OCI-M2 (cell line): ENCODE measurements at regions not wholly inside any gene's neighbourhood (a gene's known extent, or its start where the extent isn't known, plus 50 kb on each side); places are given as distances from the start of the nearest gene placed in this dataset.
"Not testable (repeated sequence)": the region's sequence is repeated elsewhere in the genome, so short reads cannot be mapped to it uniquely, and the experiment has no call there.

Experiments
- DNase-seq: peaks from one replicate; lab custom pipeline; 2025; ENCODE audit not compliant: unreplicated experiment; lab: John Stamatoyannopoulos, UW

DNA sequence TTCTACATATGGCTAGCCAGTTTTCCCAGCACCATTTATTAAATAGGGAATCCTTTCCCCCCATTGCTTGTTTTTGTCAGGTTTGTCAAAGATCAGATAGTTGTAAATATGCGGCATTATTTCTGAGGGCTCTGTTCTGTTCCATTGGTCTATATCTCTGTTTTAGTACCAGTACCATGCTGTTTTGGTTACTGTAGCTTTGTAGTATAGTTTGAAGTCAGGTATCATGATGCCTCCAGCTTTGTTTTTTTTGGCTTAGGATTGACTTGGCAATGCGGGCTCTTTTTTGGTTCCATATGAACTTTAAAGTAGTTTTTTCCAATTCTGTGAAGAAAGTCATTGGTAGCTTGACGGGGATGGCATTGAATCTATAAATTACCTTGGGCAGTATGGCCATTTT, 60.0 kb upstream of the GPC3 start:
- DNase-seq: not testable (repeated sequence)

GRCh38 chrX:134067107-134067506, 81.7 kb upstream of the GPC3 start:
- DNase-seq: not testable (repeated sequence)

DNA sequence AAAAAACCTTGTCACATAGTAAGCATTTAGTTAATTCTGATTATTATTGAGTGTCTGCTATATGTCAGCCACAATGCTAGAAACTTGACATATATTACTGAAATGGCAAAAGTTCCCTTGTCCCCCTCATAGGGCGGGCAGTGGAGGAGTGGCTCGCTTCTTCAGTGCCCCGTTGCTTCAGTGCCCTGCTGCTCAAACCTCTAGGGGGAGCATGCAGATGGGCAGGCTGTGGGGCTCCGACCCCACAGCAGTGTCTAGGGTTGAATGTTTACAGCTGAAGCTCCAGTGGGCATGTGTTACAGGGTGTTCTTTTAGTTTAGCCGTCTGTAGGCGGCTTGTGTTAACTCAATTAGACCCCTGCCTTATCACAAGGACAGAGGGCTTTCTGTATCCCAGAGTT, 86.5 kb upstream of the GPC3 start:
- DNase-seq: not testable (repeated sequence)

DNA sequence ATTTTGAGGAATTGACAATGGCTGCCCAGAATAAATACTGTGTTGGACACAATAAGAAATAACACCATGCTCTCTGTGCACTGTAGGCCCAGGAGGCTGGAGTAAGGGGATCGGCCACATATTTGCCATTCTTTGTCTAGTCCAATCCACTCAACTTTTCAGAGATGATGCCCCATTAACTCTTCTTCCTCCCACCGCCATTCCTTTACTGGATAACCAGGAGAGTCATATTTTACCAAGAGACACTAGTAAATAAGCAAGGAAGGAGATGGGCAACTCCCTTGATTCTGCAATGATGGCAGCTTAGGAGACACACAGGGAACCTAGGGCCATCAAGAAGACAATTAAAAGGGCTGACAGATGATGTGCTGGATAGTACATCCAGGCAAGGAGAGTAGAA, 87.9 kb upstream of the GPC3 start:
- DNase-seq: no peak

DNA sequence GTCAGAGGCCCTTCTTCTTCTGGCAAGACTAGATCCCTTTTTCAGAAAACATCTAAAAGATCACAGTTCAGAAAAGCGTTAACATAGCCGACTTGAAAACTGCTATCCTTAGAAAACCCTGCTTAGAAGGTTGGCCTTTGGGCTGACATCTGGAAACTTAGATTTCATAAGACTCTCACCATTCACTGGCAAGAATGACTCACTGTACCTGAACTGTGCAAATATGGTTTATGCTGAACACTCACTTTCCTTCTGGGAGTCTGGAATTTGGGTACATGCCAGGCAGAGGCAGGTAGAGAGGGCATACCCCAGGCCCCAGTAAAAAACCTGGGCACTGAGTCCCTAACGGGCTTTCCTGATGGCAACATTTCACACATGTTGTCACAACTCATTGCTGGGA, 88.8 kb upstream of the GPC3 start:
- no peak for DNase-seq

DNA sequence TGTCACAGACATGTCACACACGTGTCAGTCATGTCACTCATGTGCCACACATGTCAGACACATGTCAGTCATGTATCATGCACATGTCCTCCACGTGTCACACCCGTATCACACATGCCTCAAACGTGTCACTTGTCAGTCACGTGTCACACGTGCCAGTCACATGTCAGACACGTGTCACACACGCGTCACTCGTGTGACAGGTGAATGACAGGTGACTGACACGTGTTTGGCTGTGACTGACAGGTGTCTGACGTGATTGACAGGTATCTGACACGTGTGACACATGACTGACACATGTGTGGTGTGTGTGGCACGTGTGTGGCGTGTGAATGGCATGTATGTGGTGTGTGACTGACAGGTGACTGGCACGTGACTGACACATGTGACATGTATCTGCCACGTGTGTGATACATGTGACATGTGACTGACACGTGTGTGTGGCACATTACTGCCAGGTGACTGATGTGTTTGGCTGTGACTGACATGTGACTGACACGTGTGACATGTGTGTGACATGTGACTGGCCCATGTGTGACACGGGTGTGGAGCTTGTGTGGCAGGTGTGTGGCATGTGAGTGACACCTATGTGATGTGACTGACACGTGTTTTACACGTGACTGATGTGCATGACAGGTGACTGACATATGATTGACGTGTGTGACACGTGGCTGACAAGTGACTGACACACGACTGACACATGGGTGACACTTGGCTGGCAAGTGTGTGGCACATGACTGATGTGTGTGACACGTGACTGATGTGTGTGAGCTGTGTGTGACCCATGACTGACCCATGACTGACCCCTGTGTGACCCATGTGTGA, 90.7 kb upstream of the GPC3 start:
- no peak for DNase-seq

DNA sequence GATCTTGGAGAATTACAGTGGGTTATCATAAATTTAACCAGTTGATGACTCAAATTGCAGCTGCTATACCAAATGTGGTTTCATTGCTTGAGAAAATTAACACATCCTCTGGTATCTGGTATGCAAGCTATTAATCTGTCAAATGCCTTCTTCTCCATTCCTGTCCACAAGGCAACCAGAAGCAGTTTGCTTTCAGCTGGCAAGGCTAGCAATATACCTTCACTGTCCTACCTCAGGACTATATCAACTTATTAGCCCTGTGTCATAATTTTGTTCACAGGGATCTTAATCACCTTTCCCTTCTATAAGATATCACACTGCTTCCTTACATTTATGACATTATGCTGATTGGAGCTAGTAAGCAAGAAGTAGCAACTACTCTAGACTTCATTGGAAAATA, 110.0 kb upstream of the GPC3 start:
- no peak for DNase-seq

DNA sequence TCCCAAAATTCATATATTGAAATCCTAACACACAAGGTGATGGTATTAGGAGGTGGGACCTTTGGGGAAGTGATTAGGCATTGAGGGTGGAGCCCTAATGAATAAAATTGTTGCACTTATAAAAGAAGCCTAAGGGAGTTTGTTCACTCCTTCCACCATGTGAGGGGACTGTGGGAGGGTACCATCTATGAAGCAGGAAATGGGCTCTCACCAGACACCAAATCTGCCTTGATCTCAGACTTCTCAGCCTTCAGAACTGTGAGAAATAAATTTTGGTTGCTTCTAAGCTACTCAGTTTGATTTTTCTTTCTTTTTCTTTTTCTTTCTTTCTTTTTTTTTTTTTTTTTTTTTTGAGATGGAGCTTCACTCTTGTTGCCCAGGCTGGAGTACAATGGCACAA, 116.2 kb upstream of the GPC3 start:
- DNase-seq: no peak

DNA sequence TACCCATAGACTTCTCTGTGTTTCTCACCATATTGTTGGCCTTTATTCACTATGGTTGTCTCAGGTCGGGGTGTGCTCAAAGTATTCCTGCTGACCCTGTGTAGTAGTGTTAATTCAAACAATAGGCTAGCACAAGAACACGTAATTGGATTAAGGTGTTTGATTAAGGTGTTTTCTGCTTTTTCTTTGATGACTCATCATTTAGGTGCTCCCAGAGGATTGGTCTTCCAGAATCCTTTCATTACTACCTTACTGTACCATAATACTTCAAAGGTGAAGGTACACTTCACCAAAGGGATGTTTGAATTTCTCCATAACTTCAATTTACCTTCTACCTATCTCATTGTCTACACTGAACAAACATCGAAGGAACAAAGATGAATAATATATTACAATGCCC, 121.7 kb upstream of the CCDC160 start:
- no peak for DNase-seq

- no peak for DNase-seq
Measured at GRCh38 chrX:134137341-134137740, 99.6 kb upstream of the CCDC160 start.

- no peak for DNase-seq
Measured at GRCh38 chrX:134139090-134139489, 97.9 kb upstream of the CCDC160 start.

GRCh38 chrX:134144231-134144630, 92.8 kb upstream of the CCDC160 start:
- no peak for DNase-seq

GRCh38 chrX:134146493-134146892, 90.5 kb upstream of the CCDC160 start:
- DNase-seq: no peak

DNA sequence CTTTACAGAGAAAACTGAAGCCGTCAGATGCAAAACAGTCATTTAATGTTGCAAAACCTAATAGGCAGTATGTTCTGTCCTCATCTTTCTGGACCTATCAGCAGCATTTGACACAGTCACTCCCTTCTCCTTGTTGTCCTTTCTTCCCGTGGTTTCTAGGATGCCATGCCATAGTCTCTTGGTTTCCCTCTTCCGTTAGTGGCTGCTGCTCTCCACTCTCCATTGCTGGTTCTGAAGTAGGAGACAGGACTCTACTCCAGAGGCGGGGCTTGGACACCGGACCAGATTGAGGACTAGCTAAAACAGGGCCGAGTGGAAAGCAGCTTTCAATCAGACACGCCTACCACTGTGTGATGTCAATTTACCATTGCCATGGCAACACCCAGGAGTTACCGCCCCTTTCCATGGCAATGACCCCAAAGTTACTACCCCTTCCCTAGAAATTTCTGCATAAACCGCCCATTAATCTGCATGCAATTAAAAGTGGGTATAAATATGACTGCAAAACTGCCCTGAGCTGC, 88.8 kb upstream of the CCDC160 start:
- DNase-seq: no peak

DNA sequence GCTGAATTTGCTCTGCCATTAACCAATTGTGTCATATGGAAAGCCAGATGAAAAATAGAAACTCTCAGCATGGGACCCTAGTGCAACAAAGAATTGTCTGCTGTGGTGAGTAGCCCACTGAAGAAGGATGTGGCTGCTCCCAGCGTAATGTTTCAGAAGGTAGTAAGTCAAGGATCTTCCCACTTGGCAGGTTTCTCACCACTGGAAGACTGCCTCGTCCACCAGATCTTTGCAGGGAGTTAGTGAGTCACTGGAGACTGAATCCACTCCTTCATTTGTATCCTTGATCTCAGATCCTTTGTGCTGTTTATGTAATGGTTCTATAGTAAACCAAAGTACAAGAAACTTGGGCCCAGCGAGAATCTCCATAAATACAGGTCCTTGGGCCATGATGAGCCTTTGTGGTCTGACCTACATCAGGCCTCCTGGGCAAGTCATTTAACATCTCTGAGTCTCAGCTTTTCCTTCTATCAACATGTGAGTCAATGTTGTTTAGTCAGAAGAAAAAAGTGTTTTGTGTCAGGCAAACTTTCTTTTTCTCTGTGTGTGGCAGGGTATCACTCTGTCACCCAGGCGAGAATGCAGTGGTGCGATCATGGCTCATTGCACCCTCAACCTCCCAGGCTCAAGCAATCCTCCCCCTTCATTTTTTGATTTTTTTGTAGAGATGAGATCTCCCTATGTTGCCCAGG, 78.0 kb upstream of the CCDC160 start:
- no peak for DNase-seq

GRCh38 chrX:134161162-134161561, 75.8 kb upstream of the CCDC160 start:
- DNase-seq: no peak

DNA sequence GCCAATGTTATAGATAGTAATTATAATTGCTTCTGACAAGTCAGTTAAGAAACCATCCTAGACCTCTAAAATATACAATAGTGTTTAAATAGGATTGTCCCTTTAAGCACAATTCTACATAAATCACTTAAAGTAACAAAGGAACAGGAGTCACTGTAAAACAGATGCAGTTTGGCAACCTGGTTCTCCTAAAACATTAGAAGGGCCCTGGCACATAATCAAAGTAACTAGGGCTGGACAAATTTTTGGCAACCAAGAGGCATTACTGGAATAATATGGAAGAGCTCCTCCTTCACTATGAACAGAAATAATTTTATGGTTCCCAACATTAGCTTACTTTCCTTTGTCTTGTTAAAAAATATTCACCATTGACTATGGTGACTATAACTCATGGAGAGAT, 75.0 kb upstream of the CCDC160 start:
- no peak for DNase-seq

DNA sequence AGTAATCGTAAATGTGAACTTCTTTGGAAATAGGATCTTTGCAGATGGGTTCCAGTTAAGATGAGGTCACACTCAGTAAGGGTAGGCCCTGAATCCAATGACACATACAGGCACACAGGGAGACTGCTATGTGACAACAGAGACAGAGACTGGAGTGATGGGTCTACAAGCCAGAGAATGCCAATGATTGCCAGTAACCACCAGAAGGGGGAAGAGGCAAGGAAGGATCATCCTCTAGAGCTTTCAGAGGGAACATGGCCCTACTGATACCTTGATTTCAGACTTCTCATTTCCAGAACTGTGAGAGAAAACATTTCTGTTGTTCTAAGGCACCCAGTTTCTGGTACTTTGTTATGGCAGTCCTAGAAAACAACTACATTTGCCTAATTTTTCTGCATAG, 73.1 kb upstream of the CCDC160 start:
- no peak for DNase-seq

GRCh38 chrX:134167591-134168203, 69.3 kb upstream of the CCDC160 start:
- DNase-seq: no peak

DNA sequence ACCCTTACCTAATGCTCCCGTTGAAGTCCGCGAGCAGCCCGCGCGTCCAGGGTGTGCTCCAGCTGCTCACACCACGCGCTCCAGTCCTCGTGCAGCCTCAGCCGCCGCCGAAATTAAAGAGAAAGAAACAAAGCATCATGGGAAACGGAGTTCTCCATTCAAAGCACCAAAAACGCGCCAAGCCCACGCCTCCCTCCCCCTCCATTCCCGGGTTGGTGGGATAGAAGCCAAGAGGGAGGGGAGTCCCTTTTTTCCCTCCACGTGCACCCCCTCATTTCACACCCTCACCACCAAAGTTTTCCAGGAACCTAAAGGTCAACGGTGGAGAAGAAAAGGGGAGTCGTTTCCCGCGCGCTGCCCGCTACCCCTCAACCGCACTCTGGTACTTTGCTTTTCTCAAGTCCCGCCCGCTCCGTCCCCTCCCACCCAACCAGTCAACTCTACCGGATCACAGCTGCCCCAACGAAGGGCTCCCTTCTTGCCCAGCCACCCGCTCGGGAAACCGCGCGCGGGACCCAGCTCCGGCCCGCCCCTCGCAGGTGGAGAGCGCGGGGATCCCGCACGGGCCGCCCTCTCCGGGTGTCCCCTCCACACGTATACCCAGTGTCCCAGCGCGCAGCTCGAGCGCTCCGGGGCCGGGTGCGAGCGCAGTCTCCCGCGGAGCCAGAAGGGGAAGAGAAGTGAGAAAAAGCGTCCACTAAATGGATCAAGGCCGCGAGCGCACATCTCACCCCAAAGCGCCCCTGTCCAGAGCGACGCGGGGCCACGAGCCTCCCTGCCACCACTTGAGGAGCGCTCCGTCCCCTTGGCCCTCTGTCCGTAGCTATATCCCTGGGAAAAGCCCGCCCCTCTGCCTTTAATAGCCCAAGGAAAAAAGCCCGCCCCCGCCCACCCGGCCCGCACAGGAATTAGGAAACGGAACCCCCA, 65.1 kb upstream of the CCDC160 start:
- DNase-seq: peak; percentile 1
